PC-9 (cell line): ENCODE measurements at regions not wholly inside any gene's neighbourhood (a gene's known extent, or its start where the extent isn't known, plus 50 kb on each side); places are given as distances from the start of the nearest gene placed in this dataset.

ENCODE experiments used
- BruUV-seq: library from RNA; stranded (reverse); fragments of 400-500 nt; replicated peaks from 2 replicates; lab custom pipeline; 2021; lab: Mats Ljungman, UMichigan
- CTCF ChIA-PET: fragments of 300-600 bp; sonication (Branson Sonifier 250); formaldehyde crosslinking; loops from one replicate; lab custom pipeline; 2022; ENCODE audit warnings: antibody characterized with exemption; lab: Charles Lee
- POLR2A ChIA-PET: fragments of 300-600 bp; sonication (Branson Sonifier 250); formaldehyde crosslinking; loops from one replicate; lab custom pipeline; 2022; ENCODE audit warnings: antibody characterized with exemption; ENCODE audit not compliant: unreplicated experiment; lab: Charles Lee
- DNase-seq, 2 experiments: peaks; one replicate each; pipeline versions ENCODE4 v3.0.0 to v3.0.0-alpha.2; 2015 to 2022; ENCODE audit warnings: mixed read lengths in 1 of 2
- H2AFZ ChIP-seq: fragments of 200-600 bp; sonication (generic); 2 replicates; pipeline ENCODE4 v1.8.1; 2017; ENCODE audit warnings: antibody characterized with exemption
- H3F3A ChIP-seq: fragments of 200-600 bp; sonication (generic); 2 replicates; pipeline ENCODE4 v1.8.1; 2017; ENCODE audit warnings: antibody characterized with exemption, mild to moderate bottlenecking, low read depth; ENCODE audit not compliant: insufficient read depth
- H3K27ac ChIP-seq: fragments of 200-600 bp; sonication (generic); 2 replicates; pipeline ENCODE4 v1.6.1; 2016; ENCODE audit warnings: mixed run types
- H3K27me3 ChIP-seq: fragments of 200-600 bp; sonication (generic); 2 replicates; pipeline ENCODE4 v1.6.1; 2016; ENCODE audit warnings: low read depth, mixed run types; ENCODE audit not compliant: insufficient read depth
- H3K36me3 ChIP-seq: fragments of 200-600 bp; sonication (generic); 2 replicates; pipeline ENCODE4 v1.6.1; 2016; ENCODE audit warnings: low read depth, mixed run types
- H3K4me1 ChIP-seq: fragments of 200-600 bp; sonication (generic); replicated peaks from 2 replicates; pipeline ENCODE4 v1.6.1; 2016; ENCODE audit warnings: mixed run types; ENCODE audit not compliant: insufficient read depth
- H3K4me2 ChIP-seq: fragments of 200-600 bp; sonication (generic); 2 replicates; pipeline ENCODE4 v1.6.1; 2017; ENCODE audit warnings: mixed run types
- H3K4me3 ChIP-seq: fragments of 200-600 bp; sonication (generic); 2 replicates; pipeline ENCODE4 v1.6.1; 2016; ENCODE audit warnings: mixed run types
- H3K79me2 ChIP-seq: fragments of 200-600 bp; sonication (generic); 2 replicates; pipeline ENCODE4 v1.6.1; 2017; ENCODE audit warnings: low read depth, mixed run types
- H3K9me2 ChIP-seq: fragments of 200-600 bp; sonication (generic); 2 replicates; pipeline ENCODE4 v1.8.1; 2017; ENCODE audit warnings: mild to moderate bottlenecking; ENCODE audit not compliant: insufficient read depth
- H3K9me3 ChIP-seq: fragments of 200-600 bp; sonication (generic); 2 replicates; pipeline ENCODE4 v1.8.1; 2016; ENCODE audit warnings: low read depth; ENCODE audit not compliant: insufficient read depth
- H4K20me1 ChIP-seq: fragments of 200-600 bp; sonication (generic); 2 replicates; pipeline ENCODE4 v1.8.1; 2017; ENCODE audit not compliant: insufficient read depth
- CTCF ChIP-seq: fragments of 200-600 bp; sonication (generic); conservative IDR thresholded peaks from 2 replicates; pipeline ENCODE4 v1.6.1; 2017; ENCODE audit warnings: mixed run types, antibody characterized with exemption, mild to moderate bottlenecking, moderate library complexity
- EZH2 ChIP-seq: fragments of 200-600 bp; sonication (generic); IDR thresholded peaks from 2 replicates; pipeline ENCODE4 v1.8.0; 2017; ENCODE audit warnings: antibody characterized with exemption, low read depth
- intact Hi-C: fragments of 100-400 bp; cut with micrococcal nuclease; formaldehyde crosslinking; loops from one replicate; pipeline ENCODE4 v1.10.0; 2022; ENCODE audit not compliant: unreplicated experiment

- Histone ChIP-seq H3K27ac (no peak overlapping the region), H3K4me2 (no peak overlapping the region), H3K79me2 (no peaks in the 10 kb centered on the region), H3K36me3 (no peaks in the 10 kb centered on the region), H3K9me3 (no peaks in the 10 kb centered on the region), H3K9me2 (no peaks in the 10 kb centered on the region), H3F3A (no peaks in the 10 kb centered on the region), H3K4me3 (no peak overlapping the region), H3K4me1 (no peaks in the 10 kb centered on the region), H4K20me1 (no peaks in the 10 kb centered on the region), H3K27me3 (no peaks in the 10 kb centered on the region), H2AFZ (no peak overlapping the region)
- no peak for DNase-seq
- no TSS peak for BruUV-seq
- no peak; the same call in 1 of the 2 replicates for TF ChIP-seq CTCF
- TF ChIP-seq EZH2 = no peak
- ChIA-PET POLR2A (no interaction called here), CTCF (no interaction called here)
- intact Hi-C loops = no loop called here
Measured at GRCh38 chr2:65686928-65687521, 254.6 kb upstream of the SPRED2 start.

- Histone ChIP-seq H3K9me2 (no peaks in the 10 kb centered on the region), H3K9me3 (no peaks in the 10 kb centered on the region), H3K79me2 (no peaks in the 10 kb centered on the region), H3K27me3 (no peaks in the 10 kb centered on the region), H3F3A (no peaks in the 10 kb centered on the region), H3K27ac (no peak overlapping the region), H3K36me3 (no peaks in the 10 kb centered on the region), H3K4me3 (no peak overlapping the region), H2AFZ (no peak overlapping the region), H3K4me1 (no peaks in the 10 kb centered on the region), H3K4me2 (no peak overlapping the region), H4K20me1 (no peaks in the 10 kb centered on the region)
- DNase-seq = no peak
- ChIA-PET POLR2A (no interaction called here), CTCF (no interaction called here)
- TF ChIP-seq CTCF (no peak), EZH2 (no peak)
- no TSS peak for BruUV-seq
- intact Hi-C loops = no loop called here
Measured at GRCh38 chr2:65681503-65681902, 249.1 kb upstream of the SPRED2 start.

- Histone ChIP-seq H2AFZ (peak overlapping the region; percentile 37; the same call in 1 of the 2 replicates), H3K4me2 (peak overlapping the region; percentile 10), H3K79me2 (no peaks in the 10 kb centered on the region), H3K36me3 (no peaks in the 10 kb centered on the region), H3K4me1 (no peaks in the 10 kb centered on the region), H3K27me3 (0 out of 2 replicates have a peak, but pooled peaks cover 7% of the 10 kb centered on the region), H3K4me3 (no peak overlapping the region), H3K9me2 (no peaks in the 10 kb centered on the region), H3K27ac (no peak overlapping the region), H3F3A (no peaks in the 10 kb centered on the region), H4K20me1 (no peaks in the 10 kb centered on the region), H3K9me3 (no peaks in the 10 kb centered on the region)
- no peak for TF ChIP-seq CTCF
- no peak for TF ChIP-seq EZH2
- ChIA-PET CTCF (no interaction called here), POLR2A (no interaction called here)
- DNase-seq = no peak
- intact Hi-C loops = no loop called here
- BruUV-seq = no TSS peak
Measured at GRCh38 chr2:65678779-65679391, 246.5 kb upstream of the SPRED2 start.
